ENCODE measurements at regions not wholly inside any gene's neighbourhood (a gene's known extent, or its start where the extent isn't known, plus 50 kb on each side); places are given as distances from the start of the nearest gene placed in this dataset.

GRCh38 chr18:39746201-39746600 is 2180.6 kb upstream of the CELF4 start:
- H3K36me3 ChIP-seq, result no peaks in the 10 kb centered on the region
- TF ChIP-seq POLR2A (IDR thresholded peaks at IDR 0.05), result no peak
- no peaks in the 10 kb centered on the region for H3K27me3 ChIP-seq
- no peaks in the 10 kb centered on the region for H3K9me3 ChIP-seq
- H3K4me1 ChIP-seq, result no peaks in the 10 kb centered on the region
- no peak overlapping the region for H3K4me3 ChIP-seq
- H3K27ac ChIP-seq, result no peak overlapping the region
- DNase-seq, result no peak

GRCh38 chr18:39743463-39743862 is 2177.9 kb upstream of the CELF4 start:
- Histone ChIP-seq H3K4me3 (no peak overlapping the region), H3K27me3 (no peaks in the 10 kb centered on the region), H3K27ac (no peak overlapping the region), H3K4me1 (no peaks in the 10 kb centered on the region), H3K9me3 (no peaks in the 10 kb centered on the region), H3K36me3 (no peaks in the 10 kb centered on the region)
- no peak for TF ChIP-seq POLR2A (IDR thresholded peaks at IDR 0.05)
- no peak for TF ChIP-seq CTCF (IDR thresholded peaks at IDR 0.05)
- no peak for DNase-seq

- H3K4me1 ChIP-seq, result no peaks in the 10 kb centered on the region
- DNase-seq, result no peak
- H3K27ac ChIP-seq, result no peak overlapping the region
- H3K27me3 ChIP-seq, result no peaks in the 10 kb centered on the region
- no peaks in the 10 kb centered on the region for H3K36me3 ChIP-seq
- TF ChIP-seq POLR2A (IDR thresholded peaks at IDR 0.05), result no peak
- no peak for TF ChIP-seq CTCF (IDR thresholded peaks at IDR 0.05)
- H3K9me3 ChIP-seq, result no peaks in the 10 kb centered on the region
- H3K4me3 ChIP-seq, result no peak overlapping the region
Measured at GRCh38 chr18:39741755-39742466, 2176.3 kb upstream of the CELF4 start.

GRCh38 chr18:39737869-39738268 is 2172.3 kb upstream of the CELF4 start:
- no peak for DNase-seq
- Histone ChIP-seq H3K9me3 (no peaks in the 10 kb centered on the region), H3K27me3 (no peaks in the 10 kb centered on the region), H3K27ac (no peak overlapping the region), H3K4me1 (no peaks in the 10 kb centered on the region), H3K4me3 (no peak overlapping the region), H3K36me3 (no peaks in the 10 kb centered on the region)
- no peak for TF ChIP-seq POLR2A (IDR thresholded peaks at IDR 0.05)
- TF ChIP-seq CTCF (IDR thresholded peaks at IDR 0.05), result no peak

- Histone ChIP-seq H3K36me3 (no peaks in the 10 kb centered on the region), H3K4me3 (no peak overlapping the region), H3K27ac (no peak overlapping the region), H3K4me1 (no peaks in the 10 kb centered on the region), H3K27me3 (no peaks in the 10 kb centered on the region), H3K9me3 (no peaks in the 10 kb centered on the region)
- DNase-seq, result no peak
- TF ChIP-seq POLR2A (IDR thresholded peaks at IDR 0.05) (no peak), CTCF (IDR thresholded peaks at IDR 0.05) (peak in 2 of 6 experiments; percentile 16 to 28)
Measured at GRCh38 chr18:39732918-39733317, 2167.3 kb upstream of the CELF4 start.

- Histone ChIP-seq H3K27me3 (no peaks in the 10 kb centered on the region), H3K27ac (no peak overlapping the region), H3K4me1 (no peaks in the 10 kb centered on the region), H3K36me3 (no peaks in the 10 kb centered on the region), H3K4me3 (no peak overlapping the region), H3K9me3 (no peaks in the 10 kb centered on the region)
- DNase-seq, result no peak
- no peak for TF ChIP-seq CTCF (IDR thresholded peaks at IDR 0.05)
- no peak for TF ChIP-seq POLR2A (IDR thresholded peaks at IDR 0.05)
Measured at GRCh38 chr18:39730606-39731005, 2165.0 kb upstream of the CELF4 start.

All from Peyer's patch (tissue), 4 donors.